ENCODE measurements at regions not wholly inside any gene's neighbourhood (a gene's known extent, or its start where the extent isn't known, plus 50 kb on each side); places are given as distances from the start of the nearest gene placed in this dataset.

DNA sequence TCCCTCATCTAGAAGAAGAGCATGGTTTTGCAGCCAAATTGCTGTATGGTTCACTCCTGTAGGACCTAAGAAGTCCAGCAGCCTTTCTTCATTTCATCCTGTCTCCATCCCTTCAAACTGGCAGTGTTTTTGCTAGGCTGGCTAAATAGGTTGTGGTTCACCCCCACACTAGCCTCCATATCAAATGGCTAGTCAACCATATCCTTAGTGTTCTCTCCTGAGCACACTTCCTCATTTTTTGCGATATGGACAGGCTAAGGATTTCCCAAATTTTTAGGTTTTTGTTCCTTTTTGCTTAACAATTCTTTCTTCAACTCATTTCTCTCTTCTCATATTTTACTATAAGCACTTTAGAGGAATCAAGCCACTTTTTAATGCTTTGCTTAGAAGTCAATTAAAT, 98.8 kb upstream of the NOCT start:
- no peak overlapping the region for H3K27ac Mint-ChIP-seq
- peaks cover 0 to 8% of the 10 kb centered on the region in 2 experiments for H3K27me3 ChIP-seq (replicated peaks in 1 of 2; ENCODE audit: control insufficient read depth in 2 of 2, extremely low read depth in 1 of 2, insufficient read depth in 2 of 2, low read length in 1 of 2)
- H3K36me3 Mint-ChIP-seq, result no peaks in the 10 kb centered on the region
- ATAC-seq (replicated peaks in 1 of 4) (no peak), DNase-seq (no peak)
- peaks cover 11 to 12% of the 10 kb centered on the region in 2 donors for H3K27me3 Mint-ChIP-seq
- 86% methylated on average over 1 of the region's 1 CpG for WGBS (ENCODE audit: insufficient coverage)
- H3K27ac ChIP-seq (ENCODE audit: low read length), result no peak overlapping the region
- no peaks in the 10 kb centered on the region for H3K9me3 ChIP-seq
- no peak overlapping the region for H3K4me3 ChIP-seq (ENCODE audit: control insufficient read depth in 1 of 2, extremely low read depth in 1 of 2, low read length in 1 of 2)
- H3K9me3 Mint-ChIP-seq, result no peaks in the 10 kb centered on the region
- H3K36me3 ChIP-seq (ENCODE audit: control insufficient read depth in 2 of 2, extremely low read depth in 1 of 2, insufficient read depth in 1 of 2, low read length in 1 of 2), result no peaks in the 10 kb centered on the region
- peaks cover 0 to 6% (median 4%) of the 10 kb centered on the region in 3 donors for H3K4me1 Mint-ChIP-seq
- ChIA-PET CTCF (no interaction called here), POLR2A (no interaction called here)
- no peaks in the 10 kb centered on the region for H3K4me1 ChIP-seq (ENCODE audit: control insufficient read depth in 1 of 2, extremely low read depth in 1 of 2, insufficient read depth in 2 of 2, low read length in 2 of 2)
- H3K4me3 Mint-ChIP-seq, result no peak overlapping the region

DNA sequence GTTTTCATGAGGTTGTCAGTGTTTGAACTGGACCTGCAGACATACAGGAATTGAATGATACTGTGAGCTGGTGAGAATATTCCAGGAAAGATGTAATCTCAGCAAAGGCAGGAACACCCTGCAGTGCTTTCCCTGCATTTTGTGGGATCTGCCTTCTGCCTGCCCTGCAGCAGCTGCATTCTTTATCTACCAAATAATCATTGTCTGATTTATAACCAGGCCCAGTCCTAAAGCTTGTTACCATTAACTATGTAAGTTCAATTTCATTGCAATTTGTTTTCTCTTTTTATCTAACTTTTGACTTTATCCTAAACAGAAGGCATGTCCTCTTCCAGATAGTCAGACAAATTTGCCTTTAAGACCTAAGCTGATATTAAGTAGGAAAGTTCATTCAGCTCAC, 99.8 kb upstream of the NOCT start:
- ChIA-PET CTCF (no interaction called here), POLR2A (interaction anchor here in 1 of 2 donors (0.6 kb wide), 1 partner anchor 471 kb away, joined by 4 read pairs; no protein-coding TSS in a partner anchor)
- H3K27ac ChIP-seq (ENCODE audit: low read length), result no peak overlapping the region
- Mint-ChIP-seq H3K9me3 (no peaks in the 10 kb centered on the region), H3K27ac (no peak overlapping the region), H3K36me3 (no peaks in the 10 kb centered on the region), H3K4me3 (no peak overlapping the region), H3K4me1 (peaks cover 0 to 6% (median 4%) of the 10 kb centered on the region in 3 donors), H3K27me3 (peaks cover 11 to 12% of the 10 kb centered on the region in 2 donors)
- H3K36me3 ChIP-seq (ENCODE audit: control insufficient read depth in 2 of 2, extremely low read depth in 1 of 2, insufficient read depth in 1 of 2, low read length in 1 of 2), result no peaks in the 10 kb centered on the region
- H3K27me3 ChIP-seq (replicated peaks in 1 of 2; ENCODE audit: control insufficient read depth in 2 of 2, extremely low read depth in 1 of 2, insufficient read depth in 2 of 2, low read length in 1 of 2), result peaks cover 0 to 5% of the 10 kb centered on the region in 2 experiments
- H3K9me3 ChIP-seq, result no peaks in the 10 kb centered on the region
- ATAC-seq (replicated peaks in 1 of 4) (no peak), DNase-seq (no peak)
- H3K4me3 ChIP-seq (ENCODE audit: control insufficient read depth in 1 of 2, extremely low read depth in 1 of 2, low read length in 1 of 2), result no peak overlapping the region
- no peaks in the 10 kb centered on the region for H3K4me1 ChIP-seq (ENCODE audit: control insufficient read depth in 1 of 2, extremely low read depth in 1 of 2, insufficient read depth in 2 of 2, low read length in 2 of 2)

DNA sequence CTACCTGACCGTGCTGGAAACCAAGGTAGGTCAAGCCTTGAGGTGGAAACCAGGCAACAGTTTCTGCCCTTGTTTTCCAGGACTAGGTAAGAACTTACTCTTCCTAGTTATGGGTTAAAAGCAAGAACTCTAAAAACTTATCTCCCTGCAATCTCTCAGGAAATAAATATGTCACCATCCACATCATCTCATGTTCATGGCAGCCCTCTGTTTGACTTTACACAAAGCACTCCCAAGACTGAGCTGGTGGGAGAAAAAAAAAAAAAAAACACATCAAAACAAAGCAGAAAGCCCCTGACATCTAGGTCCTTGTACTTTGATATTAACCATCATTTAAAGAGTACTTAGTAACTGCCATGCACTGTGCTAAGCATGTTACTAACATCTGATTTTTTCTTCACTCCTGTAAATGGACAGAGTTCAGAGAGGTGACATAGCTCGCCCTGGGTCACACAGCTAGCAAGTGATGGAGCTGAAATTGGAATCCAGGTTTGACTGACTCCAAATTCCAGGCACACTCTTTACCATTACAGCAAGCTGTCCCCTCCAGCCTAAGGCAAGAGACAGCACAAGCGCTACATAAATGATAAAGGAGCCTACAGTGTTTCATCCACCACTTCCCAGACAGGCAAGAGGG, 102.8 kb upstream of the NOCT start:
- H3K4me3 Mint-ChIP-seq, result no peak overlapping the region
- H3K36me3 ChIP-seq (ENCODE audit: control insufficient read depth in 2 of 2, extremely low read depth in 1 of 2, insufficient read depth in 1 of 2, low read length in 1 of 2), result no peaks in the 10 kb centered on the region
- H3K36me3 Mint-ChIP-seq, result no peaks in the 10 kb centered on the region
- no peak for DNase-seq
- H3K4me1 Mint-ChIP-seq, result no peaks in the 10 kb centered on the region
- H3K9me3 ChIP-seq, result no peaks in the 10 kb centered on the region
- H3K27ac ChIP-seq (ENCODE audit: low read length), result no peak overlapping the region
- H3K27me3 Mint-ChIP-seq, result peaks cover 0 to 6% of the 10 kb centered on the region in 2 donors
- no peak for ATAC-seq (replicated peaks in 1 of 4)
- ChIA-PET CTCF (no interaction called here), POLR2A (no interaction called here)
- H3K4me1 ChIP-seq (ENCODE audit: control insufficient read depth in 1 of 2, extremely low read depth in 1 of 2, insufficient read depth in 2 of 2, low read length in 2 of 2), result no peaks in the 10 kb centered on the region
- H3K27ac Mint-ChIP-seq, result no peak overlapping the region
- no CpG with 5 or more reads among the region's 3 CpGs for WGBS (ENCODE audit: insufficient coverage)
- H3K27me3 ChIP-seq (replicated peaks in 1 of 2; ENCODE audit: control insufficient read depth in 2 of 2, extremely low read depth in 1 of 2, insufficient read depth in 2 of 2, low read length in 1 of 2), result no peaks in the 10 kb centered on the region
- no peak overlapping the region for H3K4me3 ChIP-seq (ENCODE audit: control insufficient read depth in 1 of 2, extremely low read depth in 1 of 2, low read length in 1 of 2)
- no peaks in the 10 kb centered on the region for H3K9me3 Mint-ChIP-seq

DNA sequence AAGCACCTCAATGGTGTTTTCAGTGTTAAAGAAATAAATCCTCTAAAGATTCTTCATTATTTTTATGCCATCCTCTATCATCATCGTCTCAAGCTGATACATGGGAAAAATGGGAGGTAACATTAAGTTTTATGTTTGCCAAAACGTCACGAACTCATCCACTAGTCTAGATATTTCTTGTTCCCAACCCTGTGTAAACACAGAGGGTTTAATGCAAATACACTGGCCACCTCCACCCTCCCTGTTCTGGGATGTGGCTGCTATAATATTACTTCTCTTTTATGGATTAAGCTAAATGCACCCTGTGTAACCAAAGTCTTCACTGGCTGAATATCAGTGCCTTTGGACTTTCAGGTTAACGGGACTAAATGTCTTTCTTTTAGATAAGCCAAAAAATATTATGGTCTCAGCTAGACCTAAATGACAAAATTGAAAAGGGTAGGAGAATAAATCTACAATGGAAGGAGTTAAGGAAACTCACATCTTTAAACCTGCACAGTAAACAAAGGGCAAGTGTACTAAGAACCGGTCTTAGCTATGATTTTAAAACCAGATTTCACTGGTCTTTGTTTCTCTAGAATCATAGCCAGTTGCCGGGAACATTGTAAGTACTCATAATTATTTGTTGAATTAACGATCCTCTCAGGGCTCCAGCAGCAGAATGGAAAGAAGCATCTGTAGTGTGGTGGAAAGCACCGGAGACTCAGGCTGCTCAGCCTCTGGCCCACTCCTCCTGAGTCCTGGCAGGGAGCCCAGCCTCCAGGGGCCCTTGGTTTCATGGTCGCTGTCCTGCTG, 103.5 kb upstream of the NOCT start:
- ATAC-seq (replicated peaks in 1 of 4) (no peak), DNase-seq (no peak)
- 88% methylated on average over 5 of the region's 9 CpGs for WGBS (ENCODE audit: insufficient coverage)
- H3K4me1 Mint-ChIP-seq, result no peaks in the 10 kb centered on the region
- ChIA-PET POLR2A (no interaction called here), CTCF (no interaction called here)
- H3K4me1 ChIP-seq (ENCODE audit: control insufficient read depth in 1 of 2, extremely low read depth in 1 of 2, insufficient read depth in 2 of 2, low read length in 2 of 2), result no peaks in the 10 kb centered on the region
- no peaks in the 10 kb centered on the region for H3K36me3 Mint-ChIP-seq
- peaks cover 0 to 5% of the 10 kb centered on the region in 2 donors for H3K27me3 Mint-ChIP-seq
- H3K36me3 ChIP-seq (ENCODE audit: control insufficient read depth in 2 of 2, extremely low read depth in 1 of 2, insufficient read depth in 1 of 2, low read length in 1 of 2), result no peaks in the 10 kb centered on the region
- H3K27ac Mint-ChIP-seq, result no peak overlapping the region
- H3K4me3 ChIP-seq (ENCODE audit: control insufficient read depth in 1 of 2, extremely low read depth in 1 of 2, low read length in 1 of 2), result no peak overlapping the region
- no peak overlapping the region for H3K4me3 Mint-ChIP-seq
- no peaks in the 10 kb centered on the region for H3K9me3 Mint-ChIP-seq
- H3K27me3 ChIP-seq (replicated peaks in 1 of 2; ENCODE audit: control insufficient read depth in 2 of 2, extremely low read depth in 1 of 2, insufficient read depth in 2 of 2, low read length in 1 of 2), result no peaks in the 10 kb centered on the region
- H3K9me3 ChIP-seq, result no peaks in the 10 kb centered on the region
- H3K27ac ChIP-seq (ENCODE audit: low read length), result no peak overlapping the region

DNA sequence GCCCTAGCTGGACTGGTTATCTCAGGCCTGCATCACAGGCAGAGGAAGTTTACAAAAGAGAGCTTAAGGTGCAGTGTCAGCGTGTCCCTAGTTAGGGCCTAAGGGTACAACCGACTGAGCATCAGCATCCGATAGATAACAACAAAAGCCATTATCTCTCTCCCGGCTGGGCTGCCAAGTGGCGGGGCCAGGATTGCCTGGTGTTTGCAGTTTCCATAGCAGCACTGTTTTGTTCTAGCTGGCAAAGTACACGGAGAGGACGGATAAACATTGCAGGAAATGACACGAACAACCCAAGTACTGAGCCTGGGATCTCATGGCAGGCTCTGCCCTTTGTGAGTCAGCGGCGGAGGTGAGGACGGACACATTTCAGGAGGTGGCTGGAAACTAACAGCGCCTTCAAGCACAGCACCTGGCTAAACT, 104.7 kb upstream of the NOCT start:
- Mint-ChIP-seq H3K9me3 (no peaks in the 10 kb centered on the region), H3K27ac (no peak overlapping the region), H3K27me3 (peaks cover 0 to 3% of the 10 kb centered on the region in 2 donors), H3K36me3 (no peaks in the 10 kb centered on the region), H3K4me3 (no peak overlapping the region), H3K4me1 (no peaks in the 10 kb centered on the region)
- Histone ChIP-seq H3K4me1 (ENCODE audit: control insufficient read depth in 1 of 2, extremely low read depth in 1 of 2, insufficient read depth in 2 of 2, low read length in 2 of 2) (no peaks in the 10 kb centered on the region), H3K36me3 (ENCODE audit: control insufficient read depth in 2 of 2, extremely low read depth in 1 of 2, insufficient read depth in 1 of 2, low read length in 1 of 2) (no peaks in the 10 kb centered on the region), H3K4me3 (ENCODE audit: control insufficient read depth in 1 of 2, extremely low read depth in 1 of 2, low read length in 1 of 2) (no peak overlapping the region), H3K27me3 (replicated peaks in 1 of 2; ENCODE audit: control insufficient read depth in 2 of 2, extremely low read depth in 1 of 2, insufficient read depth in 2 of 2, low read length in 1 of 2) (no peaks in the 10 kb centered on the region), H3K27ac (ENCODE audit: low read length) (no peak overlapping the region), H3K9me3 (no peaks in the 10 kb centered on the region)
- POLR2A ChIA-PET, result interaction anchor here in 1 of 2 donors (0.5 kb wide), 1 partner anchor 11 kb away, joined by 9 read pairs; no protein-coding TSS in a partner anchor
- ATAC-seq (replicated peaks in 1 of 4) (no peak), DNase-seq (no peak)
- CTCF ChIA-PET, result no interaction called here
- WGBS (ENCODE audit: insufficient coverage), result 70% methylated on average over 12 of the region's 12 CpGs

DNA sequence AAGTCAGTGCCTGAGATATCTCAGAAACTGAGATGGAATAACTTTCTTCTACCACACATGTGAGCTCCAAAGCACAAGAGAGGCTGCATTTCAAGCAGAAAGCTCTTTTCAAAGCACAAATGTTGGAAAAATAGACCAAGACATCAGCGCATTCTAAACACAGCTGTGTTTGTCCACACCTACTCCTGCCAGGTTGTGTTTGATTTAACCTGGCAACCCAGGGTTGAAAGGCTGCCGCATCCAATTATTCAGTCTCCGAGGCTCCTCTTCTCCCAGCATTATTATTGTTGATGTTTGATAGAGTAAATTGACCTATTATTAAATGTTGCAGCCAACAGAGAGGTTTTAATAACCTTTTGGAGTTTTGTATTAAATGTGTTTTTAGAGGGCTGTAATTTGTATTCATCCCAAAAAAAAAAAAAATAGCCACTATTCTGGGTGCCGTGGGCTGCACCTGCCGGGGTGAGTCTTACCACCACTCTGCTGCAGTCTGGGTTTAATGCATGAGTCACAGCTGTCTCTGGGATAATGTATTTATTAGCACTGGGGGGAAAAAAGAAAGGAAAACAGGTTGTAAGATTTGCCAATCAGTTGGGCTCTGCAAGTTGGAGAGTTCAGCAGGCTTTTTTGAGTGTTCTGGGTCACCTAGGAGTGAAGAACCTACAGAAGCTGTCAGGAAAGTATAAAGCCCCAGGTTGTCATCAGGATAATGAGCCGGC, 105.2 kb upstream of the NOCT start:
- Histone ChIP-seq H3K36me3 (ENCODE audit: control insufficient read depth in 2 of 2, extremely low read depth in 1 of 2, insufficient read depth in 1 of 2, low read length in 1 of 2) (no peaks in the 10 kb centered on the region), H3K27ac (ENCODE audit: low read length) (no peak overlapping the region), H3K4me1 (ENCODE audit: control insufficient read depth in 1 of 2, extremely low read depth in 1 of 2, insufficient read depth in 2 of 2, low read length in 2 of 2) (no peaks in the 10 kb centered on the region), H3K4me3 (ENCODE audit: control insufficient read depth in 1 of 2, extremely low read depth in 1 of 2, low read length in 1 of 2) (no peak overlapping the region), H3K27me3 (replicated peaks in 1 of 2; ENCODE audit: control insufficient read depth in 2 of 2, extremely low read depth in 1 of 2, insufficient read depth in 2 of 2, low read length in 1 of 2) (peaks cover 0 to 3% of the 10 kb centered on the region in 2 experiments), H3K9me3 (no peaks in the 10 kb centered on the region)
- Mint-ChIP-seq H3K9me3 (no peaks in the 10 kb centered on the region), H3K27ac (no peak overlapping the region), H3K36me3 (no peaks in the 10 kb centered on the region), H3K4me1 (no peaks in the 10 kb centered on the region), H3K4me3 (no peak overlapping the region), H3K27me3 (peaks cover 0 to 3% of the 10 kb centered on the region in 2 donors)
- DNase-seq (no peak), ATAC-seq (replicated peaks in 1 of 4) (no peak)
- 58% methylated on average over 3 of the region's 6 CpGs for WGBS (ENCODE audit: insufficient coverage)
- CTCF ChIA-PET, result no interaction called here
- POLR2A ChIA-PET, result interaction anchor here in 1 of 2 donors (0.5 kb wide), 1 partner anchor 12 kb away, joined by 9 read pairs; no protein-coding TSS in a partner anchor

Measured in T-cell (primary cell).